Hypothalamus (tissue), 51 donors: ENCODE measurements at regions not wholly inside any gene's neighbourhood (a gene's known extent, or its start where the extent isn't known, plus 50 kb on each side); places are given as distances from the start of the nearest gene placed in this dataset.

Experiments
- DNase-seq, 51 donors: peaks; one replicate each; lab custom pipeline; 2025; lab: John Stamatoyannopoulos, UW

DNA sequence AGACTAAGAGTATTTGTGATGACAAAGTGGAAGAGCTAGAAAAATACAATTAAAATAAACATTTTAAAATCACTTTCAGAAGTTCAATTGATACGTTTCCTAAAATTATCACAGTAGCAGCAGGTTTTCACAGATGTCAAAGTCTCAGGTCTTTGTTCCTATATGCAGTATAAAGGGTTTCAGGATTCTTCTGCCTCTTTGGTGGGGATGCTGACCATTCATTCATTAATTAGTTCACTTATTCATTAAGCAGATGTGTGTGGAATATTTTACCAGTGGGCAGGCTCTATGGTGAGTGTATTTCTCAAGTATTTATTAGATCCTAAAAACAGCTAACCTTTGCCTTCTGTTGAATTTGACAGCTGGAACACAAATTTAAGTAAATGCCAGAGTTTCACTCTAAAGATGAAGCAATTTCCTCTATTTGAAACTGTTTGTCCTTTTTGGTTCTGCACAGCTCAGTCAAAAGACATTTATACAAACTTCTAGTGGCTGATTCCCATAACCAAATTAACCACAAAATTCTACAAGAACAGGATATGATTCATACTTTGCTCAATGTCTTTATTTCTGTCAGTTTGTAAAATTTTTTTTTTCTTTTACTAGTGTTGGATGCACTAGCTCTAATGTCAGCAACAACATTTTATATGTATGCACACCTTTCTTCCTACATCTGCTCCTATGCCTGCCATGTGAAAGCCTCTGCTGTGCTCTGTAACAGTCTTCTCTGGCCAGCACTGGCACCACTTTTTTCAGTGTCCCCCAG is 75.9 kb upstream of the PRR16 start:
- DNase-seq, result no peak

DNA sequence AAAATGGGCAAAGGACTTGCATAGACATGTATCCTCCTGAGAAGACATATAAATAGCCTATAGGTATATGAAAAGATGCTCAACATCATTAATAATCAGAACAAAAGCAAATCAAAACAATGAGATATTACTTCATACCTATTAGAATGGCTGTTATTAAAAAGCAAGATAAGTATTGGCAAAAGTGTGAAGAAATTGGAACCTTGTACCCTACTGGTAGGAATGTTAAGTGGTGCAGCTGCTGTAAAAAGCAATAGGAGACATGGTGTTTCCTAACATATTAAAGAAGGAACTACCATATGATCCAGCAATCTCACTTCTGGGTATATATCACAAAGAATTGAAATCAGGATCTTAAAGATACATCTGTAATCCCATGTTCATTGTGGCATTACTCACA is 69.8 kb upstream of the PRR16 start:
- DNase-seq, result no peak

GRCh38 chr5:120396186-120396585 is 67.9 kb upstream of the PRR16 start:
- DNase-seq, result no peak

- no peak for DNase-seq
Measured at GRCh38 chr5:120400356-120400755, 63.7 kb upstream of the PRR16 start.

- no peak for DNase-seq
Measured at GRCh38 chr5:120402606-120403005, 61.5 kb upstream of the PRR16 start.

DNA sequence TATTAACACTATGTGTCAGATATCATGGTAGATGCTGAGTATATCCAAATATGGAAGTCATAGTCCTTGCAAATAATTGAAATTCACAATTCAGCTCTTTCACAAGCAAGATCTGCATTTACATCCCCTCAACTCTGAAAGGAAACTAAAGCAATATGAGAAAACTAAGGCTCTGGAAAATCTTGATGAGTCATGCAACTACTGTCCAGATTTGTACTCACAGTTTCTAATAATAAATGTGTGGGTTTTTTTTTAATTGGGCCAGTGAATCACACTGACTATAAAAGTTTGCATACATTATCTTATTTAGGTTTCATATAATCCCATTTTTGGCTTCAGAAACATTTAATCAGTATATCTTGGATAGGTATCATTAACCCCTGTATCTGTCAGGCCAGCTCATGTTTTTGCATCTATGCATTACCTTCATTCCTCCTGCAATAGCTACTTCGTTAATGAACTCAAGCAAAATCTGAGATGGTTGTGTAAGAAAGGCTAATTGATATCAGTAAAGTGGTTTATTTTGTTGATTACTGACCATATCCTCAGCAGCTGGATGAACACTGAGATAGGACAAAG is 58.7 kb upstream of the PRR16 start:
- DNase-seq, result no peak

DNA sequence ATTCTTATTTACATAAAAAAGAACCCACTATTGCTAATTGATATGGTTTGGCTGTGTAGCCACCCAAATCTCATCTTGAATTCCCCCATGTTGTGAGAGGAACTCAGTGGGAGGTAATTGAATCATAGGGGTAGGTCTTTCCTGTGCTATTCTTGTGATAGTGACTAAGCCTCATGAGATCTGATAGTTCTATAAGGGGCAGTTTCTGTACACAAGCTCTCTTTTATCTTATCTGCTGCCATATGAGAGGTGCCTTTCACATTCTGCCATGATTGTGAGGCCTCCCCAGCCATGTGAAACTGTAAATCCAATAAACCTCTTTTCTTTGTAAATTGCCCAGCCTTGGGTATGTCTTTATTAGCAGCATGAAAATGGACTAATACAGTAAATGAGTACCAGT is 58.2 kb upstream of the PRR16 start:
- no peak for DNase-seq

GRCh38 chr5:120413686-120414085 is 50.4 kb upstream of the PRR16 start:
- DNase-seq, result no peak
